ENCODE measurements at regions not wholly inside any gene's neighbourhood (a gene's known extent, or its start where the extent isn't known, plus 50 kb on each side); places are given as distances from the start of the nearest gene placed in this dataset.

- intact Hi-C loops (cut with DNase I): no loop called here
- TF ChIP-seq CTCF (IDR thresholded peaks at IDR 0.05; ENCODE audit: borderline replicate concordance, extremely low read depth, insufficient read depth): no peak
- H3K27ac ChIP-seq (ENCODE audit: low read depth in 2 of 2, low read length in 2 of 2): no peak overlapping the region
- H3K4me1 ChIP-seq (ENCODE audit: control insufficient read depth in 2 of 3, insufficient read depth in 2 of 3, low read depth in 1 of 3, low read length in 3 of 3): no peaks in the 10 kb centered on the region
- H3K4me3 ChIP-seq (ENCODE audit: low read length in 3 of 3): no peak overlapping the region
- no peak for FAIRE-seq
- H3K27me3 ChIP-seq (ENCODE audit: control insufficient read depth, insufficient read depth, low read length): no peaks in the 10 kb centered on the region
- H3K9me3 ChIP-seq (ENCODE audit: control insufficient read depth in 2 of 3, insufficient read depth in 1 of 3, low read length in 3 of 3): no peaks in the 10 kb centered on the region
- no peaks in the 10 kb centered on the region for H3K36me3 ChIP-seq (ENCODE audit: control insufficient read depth in 2 of 3, insufficient read depth in 3 of 3, low read length in 3 of 3)
- H3K9ac ChIP-seq (ENCODE audit: low read length in 3 of 3): no peak overlapping the region
- no peak for DNase-seq
Measured at GRCh38 chr6:72457738-72458137, 164.1 kb upstream of the KCNQ5 start.

GRCh38 chr6:72458521-72458920, 163.3 kb upstream of the KCNQ5 start:
- TF ChIP-seq CTCF (IDR thresholded peaks at IDR 0.05; ENCODE audit: borderline replicate concordance, extremely low read depth, insufficient read depth): no peak
- H3K9me3 ChIP-seq (ENCODE audit: control insufficient read depth in 2 of 3, insufficient read depth in 1 of 3, low read length in 3 of 3): no peaks in the 10 kb centered on the region
- no peaks in the 10 kb centered on the region for H3K4me1 ChIP-seq (ENCODE audit: control insufficient read depth in 2 of 3, insufficient read depth in 2 of 3, low read depth in 1 of 3, low read length in 3 of 3)
- intact Hi-C loops (cut with DNase I): no loop called here
- no peak overlapping the region for H3K27ac ChIP-seq (ENCODE audit: low read depth in 2 of 2, low read length in 2 of 2)
- DNase-seq (no peak), FAIRE-seq (peak; percentile 6)
- H3K4me3 ChIP-seq (ENCODE audit: low read length in 3 of 3): no peak overlapping the region
- no peaks in the 10 kb centered on the region for H3K27me3 ChIP-seq (ENCODE audit: control insufficient read depth, insufficient read depth, low read length)
- H3K9ac ChIP-seq (ENCODE audit: low read length in 3 of 3): no peak overlapping the region
- H3K36me3 ChIP-seq (ENCODE audit: control insufficient read depth in 2 of 3, insufficient read depth in 3 of 3, low read length in 3 of 3): no peaks in the 10 kb centered on the region

- Histone ChIP-seq H3K4me1 (ENCODE audit: control insufficient read depth in 2 of 3, insufficient read depth in 2 of 3, low read depth in 1 of 3, low read length in 3 of 3) (no peaks in the 10 kb centered on the region), H3K36me3 (ENCODE audit: control insufficient read depth in 2 of 3, insufficient read depth in 3 of 3, low read length in 3 of 3) (no peaks in the 10 kb centered on the region), H3K9ac (ENCODE audit: low read length in 3 of 3) (no peak overlapping the region), H3K27ac (ENCODE audit: low read depth in 2 of 2, low read length in 2 of 2) (no peak overlapping the region), H3K4me3 (ENCODE audit: low read length in 3 of 3) (no peak overlapping the region), H3K9me3 (ENCODE audit: control insufficient read depth in 2 of 3, insufficient read depth in 1 of 3, low read length in 3 of 3) (no peaks in the 10 kb centered on the region), H3K27me3 (ENCODE audit: control insufficient read depth, insufficient read depth, low read length) (no peaks in the 10 kb centered on the region)
- TF ChIP-seq CTCF (IDR thresholded peaks at IDR 0.05; ENCODE audit: borderline replicate concordance, extremely low read depth, insufficient read depth): no peak
- no peak for FAIRE-seq
- intact Hi-C loops (cut with DNase I): no loop called here
- no peak for DNase-seq
Measured at GRCh38 chr6:72461144-72461543, 160.7 kb upstream of the KCNQ5 start.

GRCh38 chr6:72464246-72464645, 157.6 kb upstream of the KCNQ5 start:
- Histone ChIP-seq H3K9ac (ENCODE audit: low read length in 3 of 3) (no peak overlapping the region), H3K4me3 (ENCODE audit: low read length in 3 of 3) (no peak overlapping the region), H3K27ac (ENCODE audit: low read depth in 2 of 2, low read length in 2 of 2) (no peak overlapping the region), H3K27me3 (ENCODE audit: control insufficient read depth, insufficient read depth, low read length) (no peaks in the 10 kb centered on the region), H3K9me3 (ENCODE audit: control insufficient read depth in 2 of 3, insufficient read depth in 1 of 3, low read length in 3 of 3) (no peaks in the 10 kb centered on the region), H3K36me3 (ENCODE audit: control insufficient read depth in 2 of 3, insufficient read depth in 3 of 3, low read length in 3 of 3) (no peaks in the 10 kb centered on the region), H3K4me1 (ENCODE audit: control insufficient read depth in 2 of 3, insufficient read depth in 2 of 3, low read depth in 1 of 3, low read length in 3 of 3) (no peaks in the 10 kb centered on the region)
- DNase-seq (no peak), FAIRE-seq (no peak)
- no peak for TF ChIP-seq CTCF (IDR thresholded peaks at IDR 0.05; ENCODE audit: borderline replicate concordance, extremely low read depth, insufficient read depth)
- intact Hi-C loops (cut with DNase I): no loop called here

Data from kidney (tissue), 13 donors.